ENCODE measurements at regions not wholly inside any gene's neighbourhood (a gene's known extent, or its start where the extent isn't known, plus 50 kb on each side); places are given as distances from the start of the nearest gene placed in this dataset.
A peak's percentile ranks its signal among the peaks of the same experiment; 100 is the strongest.

GRCh38 chr10:2431961-2432360 is 635.4 kb upstream of the PFKP start:
- H3K4ac ChIP-seq (ENCODE audit: low read length): no peak overlapping the region
- no peak overlapping the region for H2AK5ac ChIP-seq (ENCODE audit: low read depth, low read length)
- no peak overlapping the region for H3K9ac ChIP-seq (ENCODE audit: low read depth, low read length, poor library complexity)
- H2BK120ac ChIP-seq (ENCODE audit: low read depth, low read length): no peak overlapping the region
- H2BK12ac ChIP-seq (ENCODE audit: low read length): no peak overlapping the region
- H2AFZ ChIP-seq (ENCODE audit: low read length): no peak overlapping the region
- no peaks in the 10 kb centered on the region for H3K79me1 ChIP-seq (ENCODE audit: low read depth, low read length)
- H4K91ac ChIP-seq (ENCODE audit: low read depth, low read length, poor library complexity): no peak overlapping the region
- no peaks in the 10 kb centered on the region for H3K4me1 ChIP-seq (ENCODE audit: control insufficient read depth in 2 of 2, insufficient read depth in 1 of 2, low read depth in 1 of 2, low read length in 2 of 2)
- H3K18ac ChIP-seq (ENCODE audit: low read length): no peak overlapping the region
- WGBS, 2 donors (ENCODE audit: extremely low coverage in 2 of 2, insufficient read length in 2 of 2, insufficient replicate concordance in 1 of 2): no CpG with 5 or more reads among the region's 5 CpGs
- H3K27ac ChIP-seq (replicated peaks; ENCODE audit: low read length): no peak overlapping the region
- H3K27me3 ChIP-seq (ENCODE audit: control insufficient read depth in 3 of 3, insufficient read depth in 3 of 3, low read depth in 1 of 3, low read length in 3 of 3): no peaks in the 10 kb centered on the region
- no peak overlapping the region for H3K4me3 ChIP-seq (ENCODE audit: low read length in 2 of 2)
- no peak overlapping the region for H3K4me2 ChIP-seq (ENCODE audit: insufficient read depth, low read length, poor library complexity, severe bottlenecking)
- H4K8ac ChIP-seq (ENCODE audit: low read depth, low read length): no peak overlapping the region
- no peak overlapping the region for H3K14ac ChIP-seq (ENCODE audit: low read length)
- no peak for DNase-seq (ENCODE audit: low spot score)
- H3K9me3 ChIP-seq (replicated peaks in 1 of 2; ENCODE audit: control insufficient read depth in 2 of 2, insufficient read depth in 1 of 2, low read depth in 1 of 2, low read length in 2 of 2): peaks cover 0 to 2% of the 10 kb centered on the region in 2 donors
- no peaks in the 10 kb centered on the region for H3K36me3 ChIP-seq (replicated peaks in 1 of 2; ENCODE audit: control insufficient read depth in 2 of 2, insufficient read depth in 2 of 2, low read length in 2 of 2)
- H2BK5ac ChIP-seq (ENCODE audit: low read length): no peak overlapping the region
- no peak overlapping the region for H2BK15ac ChIP-seq (ENCODE audit: low read length)
- H3K23ac ChIP-seq (ENCODE audit: low read depth, low read length, poor library complexity): no peak overlapping the region

- no peak overlapping the region for H3K23ac ChIP-seq (ENCODE audit: low read depth, low read length, poor library complexity)
- no peaks in the 10 kb centered on the region for H3K9me3 ChIP-seq (replicated peaks in 1 of 2; ENCODE audit: control insufficient read depth in 2 of 2, insufficient read depth in 1 of 2, low read depth in 1 of 2, low read length in 2 of 2)
- H2BK5ac ChIP-seq (ENCODE audit: low read length): no peak overlapping the region
- no peak overlapping the region for H2AFZ ChIP-seq (ENCODE audit: low read length)
- no CpG with 5 or more reads among the region's 2 CpGs for WGBS, 2 donors (ENCODE audit: extremely low coverage in 2 of 2, insufficient read length in 2 of 2, insufficient replicate concordance in 1 of 2)
- no peak overlapping the region for H3K9ac ChIP-seq (ENCODE audit: low read depth, low read length, poor library complexity)
- H2BK15ac ChIP-seq (ENCODE audit: low read length): no peak overlapping the region
- no peak overlapping the region for H3K4me3 ChIP-seq (ENCODE audit: low read length in 2 of 2)
- H3K18ac ChIP-seq (ENCODE audit: low read length): no peak overlapping the region
- no peak overlapping the region for H3K14ac ChIP-seq (ENCODE audit: low read length)
- H3K79me1 ChIP-seq (ENCODE audit: low read depth, low read length): no peaks in the 10 kb centered on the region
- no peak overlapping the region for H2BK12ac ChIP-seq (ENCODE audit: low read length)
- H3K4ac ChIP-seq (ENCODE audit: low read length): no peak overlapping the region
- no peak overlapping the region for H3K27ac ChIP-seq (replicated peaks; ENCODE audit: low read length)
- no peak overlapping the region for H2BK120ac ChIP-seq (ENCODE audit: low read depth, low read length)
- H3K36me3 ChIP-seq (replicated peaks in 1 of 2; ENCODE audit: control insufficient read depth in 2 of 2, insufficient read depth in 2 of 2, low read length in 2 of 2): no peaks in the 10 kb centered on the region
- no peak overlapping the region for H2AK5ac ChIP-seq (ENCODE audit: low read depth, low read length)
- H3K27me3 ChIP-seq (ENCODE audit: control insufficient read depth in 3 of 3, insufficient read depth in 3 of 3, low read depth in 1 of 3, low read length in 3 of 3): no peaks in the 10 kb centered on the region
- no peak overlapping the region for H3K4me2 ChIP-seq (ENCODE audit: insufficient read depth, low read length, poor library complexity, severe bottlenecking)
- no peak overlapping the region for H4K91ac ChIP-seq (ENCODE audit: low read depth, low read length, poor library complexity)
- no peak for DNase-seq (ENCODE audit: low spot score)
- peaks cover 0 to 4% of the 10 kb centered on the region in 2 donors for H3K4me1 ChIP-seq (ENCODE audit: control insufficient read depth in 2 of 2, insufficient read depth in 1 of 2, low read depth in 1 of 2, low read length in 2 of 2)
- no peak overlapping the region for H4K8ac ChIP-seq (ENCODE audit: low read depth, low read length)
Observed at GRCh38 chr10:2427412-2427811, 639.9 kb upstream of the PFKP start.

- Histone ChIP-seq H3K18ac (ENCODE audit: low read length) (no peak overlapping the region), H3K4ac (ENCODE audit: low read length) (no peak overlapping the region), H3K4me1 (ENCODE audit: control insufficient read depth in 2 of 2, insufficient read depth in 1 of 2, low read depth in 1 of 2, low read length in 2 of 2) (peaks cover 0 to 4% of the 10 kb centered on the region in 2 donors), H3K79me1 (ENCODE audit: low read depth, low read length) (no peaks in the 10 kb centered on the region), H3K36me3 (replicated peaks in 1 of 2; ENCODE audit: control insufficient read depth in 2 of 2, insufficient read depth in 2 of 2, low read length in 2 of 2) (no peaks in the 10 kb centered on the region), H2BK120ac (ENCODE audit: low read depth, low read length) (no peak overlapping the region), H3K27ac (replicated peaks; ENCODE audit: low read length) (no peak overlapping the region), H3K23ac (ENCODE audit: low read depth, low read length, poor library complexity) (no peak overlapping the region), H2AK5ac (ENCODE audit: low read depth, low read length) (no peak overlapping the region), H4K91ac (ENCODE audit: low read depth, low read length, poor library complexity) (no peak overlapping the region), H2BK12ac (ENCODE audit: low read length) (no peak overlapping the region), H2BK15ac (ENCODE audit: low read length) (no peak overlapping the region), H3K9me3 (replicated peaks in 1 of 2; ENCODE audit: control insufficient read depth in 2 of 2, insufficient read depth in 1 of 2, low read depth in 1 of 2, low read length in 2 of 2) (no peaks in the 10 kb centered on the region), H2BK5ac (ENCODE audit: low read length) (no peak overlapping the region), H3K9ac (ENCODE audit: low read depth, low read length, poor library complexity) (no peak overlapping the region), H3K4me3 (ENCODE audit: low read length in 2 of 2) (no peak overlapping the region), H3K14ac (ENCODE audit: low read length) (no peak overlapping the region), H3K27me3 (ENCODE audit: control insufficient read depth in 3 of 3, insufficient read depth in 3 of 3, low read depth in 1 of 3, low read length in 3 of 3) (no peaks in the 10 kb centered on the region), H3K4me2 (ENCODE audit: insufficient read depth, low read length, poor library complexity, severe bottlenecking) (no peak overlapping the region), H2AFZ (ENCODE audit: low read length) (no peak overlapping the region), H4K8ac (ENCODE audit: low read depth, low read length) (no peak overlapping the region)
- no CpG with 5 or more reads among the region's 3 CpGs for WGBS, 2 donors (ENCODE audit: extremely low coverage in 2 of 2, insufficient read length in 2 of 2, insufficient replicate concordance in 1 of 2)
- peak; percentile 8 for DNase-seq (ENCODE audit: low spot score)
Observed at GRCh38 chr10:2425320-2425719, 642.0 kb upstream of the PFKP start.

DNA sequence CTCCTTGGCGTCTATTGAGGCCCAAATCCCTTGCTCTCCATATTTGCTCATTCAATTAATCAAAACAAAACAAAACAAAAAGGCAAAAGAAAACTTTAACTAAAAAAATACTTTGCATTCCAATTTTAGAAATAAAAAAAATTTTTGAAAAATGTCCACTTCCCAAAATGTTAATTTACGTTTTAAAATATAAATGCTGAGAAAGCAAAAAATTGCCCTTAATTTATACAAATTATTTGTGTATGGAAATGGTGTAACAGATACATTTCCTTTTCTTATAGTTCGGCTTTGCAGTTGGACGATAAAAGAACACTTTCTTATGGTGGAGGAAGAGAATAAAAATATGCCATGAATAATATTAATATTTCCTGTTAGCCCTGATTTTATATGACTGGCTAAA is 652.8 kb upstream of the PFKP start:
- Histone ChIP-seq H4K91ac (ENCODE audit: low read depth, low read length, poor library complexity) (no peak overlapping the region), H3K18ac (ENCODE audit: low read length) (no peak overlapping the region), H3K4me1 (ENCODE audit: control insufficient read depth in 2 of 2, insufficient read depth in 1 of 2, low read depth in 1 of 2, low read length in 2 of 2) (no peaks in the 10 kb centered on the region), H3K79me1 (ENCODE audit: low read depth, low read length) (no peaks in the 10 kb centered on the region), H2BK5ac (ENCODE audit: low read length) (no peak overlapping the region), H3K9ac (ENCODE audit: low read depth, low read length, poor library complexity) (no peak overlapping the region), H3K36me3 (replicated peaks in 1 of 2; ENCODE audit: control insufficient read depth in 2 of 2, insufficient read depth in 2 of 2, low read length in 2 of 2) (no peaks in the 10 kb centered on the region), H2AK5ac (ENCODE audit: low read depth, low read length) (no peak overlapping the region), H4K8ac (ENCODE audit: low read depth, low read length) (no peak overlapping the region), H3K27me3 (ENCODE audit: control insufficient read depth in 3 of 3, insufficient read depth in 3 of 3, low read depth in 1 of 3, low read length in 3 of 3) (no peaks in the 10 kb centered on the region), H2BK15ac (ENCODE audit: low read length) (no peak overlapping the region), H3K9me3 (replicated peaks in 1 of 2; ENCODE audit: control insufficient read depth in 2 of 2, insufficient read depth in 1 of 2, low read depth in 1 of 2, low read length in 2 of 2) (peaks cover 0 to 2% of the 10 kb centered on the region in 2 donors), H3K27ac (replicated peaks; ENCODE audit: low read length) (no peak overlapping the region), H3K4me2 (ENCODE audit: insufficient read depth, low read length, poor library complexity, severe bottlenecking) (no peak overlapping the region), H3K23ac (ENCODE audit: low read depth, low read length, poor library complexity) (no peak overlapping the region), H3K4ac (ENCODE audit: low read length) (no peak overlapping the region), H2BK12ac (ENCODE audit: low read length) (no peak overlapping the region), H3K14ac (ENCODE audit: low read length) (no peak overlapping the region), H2BK120ac (ENCODE audit: low read depth, low read length) (no peak overlapping the region), H2AFZ (ENCODE audit: low read length) (no peak overlapping the region), H3K4me3 (ENCODE audit: low read length in 2 of 2) (no peak overlapping the region)
- WGBS, 2 donors (ENCODE audit: extremely low coverage in 2 of 2, insufficient read length in 2 of 2, insufficient replicate concordance in 1 of 2): no CpG with 5 or more reads among the region's 4 CpGs
- no peak for DNase-seq (ENCODE audit: low spot score)
